GM23248 (cell line): ENCODE measurements at regions not wholly inside any gene's neighbourhood (a gene's known extent, or its start where the extent isn't known, plus 50 kb on each side); places are given as distances from the start of the nearest gene placed in this dataset.
A peak's percentile ranks its signal among the peaks of the same experiment; 100 is the strongest.

Source experiments
- DNase-seq: peaks from one replicate; pipeline ENCODE4 v3.0.0-alpha.2; 2015
- H2AFZ ChIP-seq: fragments of 200-600 bp; sonication (generic); 2 replicates; pipeline ENCODE4 v1.6.1; 2016; ENCODE audit warnings: antibody characterized with exemption
- H3F3A ChIP-seq: fragments of 200-600 bp; sonication (generic); 2 replicates; pipeline ENCODE4 v1.6.1; 2016; ENCODE audit warnings: mild to moderate bottlenecking, antibody characterized with exemption, mixed run types; ENCODE audit not compliant: insufficient read depth
- H3K27ac ChIP-seq: fragments of 200-600 bp; sonication (generic); 2 replicates; pipeline ENCODE4 v1.5.1; 2016; ENCODE audit warnings: mild to moderate bottlenecking
- H3K27me3 ChIP-seq: fragments of 200-600 bp; sonication (generic); replicated peaks from 2 replicates; pipeline ENCODE4 v1.6.1; 2016; ENCODE audit warnings: mild to moderate bottlenecking; ENCODE audit not compliant: insufficient read depth
- H3K36me3 ChIP-seq: fragments of 200-600 bp; sonication (generic); 2 replicates; pipeline ENCODE4 v1.6.1; 2016; ENCODE audit warnings: low read depth, mild to moderate bottlenecking
- H3K4me1 ChIP-seq: fragments of 200-600 bp; sonication (generic); 2 replicates; pipeline ENCODE4 v1.6.1; 2016; ENCODE audit warnings: mild to moderate bottlenecking; ENCODE audit not compliant: insufficient read depth
- H3K4me2 ChIP-seq: fragments of 200-600 bp; sonication (generic); one replicate; pipeline ENCODE4 v1.6.1; 2016; ENCODE audit warnings: mild to moderate bottlenecking; ENCODE audit not compliant: unreplicated experiment
- H3K4me3 ChIP-seq: fragments of 200-600 bp; sonication (generic); 2 replicates; pipeline ENCODE4 v1.5.1; 2016; ENCODE audit warnings: mild to moderate bottlenecking
- H3K79me2 ChIP-seq: fragments of 200-600 bp; sonication (generic); 2 replicates; pipeline ENCODE4 v1.6.1; 2016; ENCODE audit warnings: mild to moderate bottlenecking; ENCODE audit not compliant: insufficient read depth
- H3K9ac ChIP-seq: fragments of 200-600 bp; sonication (generic); 2 replicates; pipeline ENCODE4 v1.6.1; 2016; ENCODE audit warnings: mild to moderate bottlenecking
- H3K9me2 ChIP-seq: fragments of 200-600 bp; sonication (generic); 2 replicates; pipeline ENCODE4 v1.6.1; 2016; ENCODE audit warnings: mixed run types, mild to moderate bottlenecking, moderate library complexity; ENCODE audit not compliant: insufficient read depth
- H3K9me3 ChIP-seq: fragments of 200-600 bp; sonication (generic); one replicate; pipeline ENCODE4 v1.6.1; 2017; ENCODE audit warnings: low read depth
- H4K20me1 ChIP-seq: fragments of 200-600 bp; sonication (generic); 2 replicates; pipeline ENCODE4 v1.6.0; 2016; ENCODE audit not compliant: insufficient read depth
- EZH2 ChIP-seq: fragments of 200-600 bp; sonication (generic); IDR thresholded peaks from 2 replicates; pipeline ENCODE4 v1.6.1; 2018; ENCODE audit warnings: antibody characterized with exemption, mild to moderate bottlenecking; ENCODE audit not compliant: insufficient read depth, poor library complexity, severe bottlenecking
- EZH2phosphoT487 ChIP-seq: fragments of 200-600 bp; sonication (generic); IDR thresholded peaks from 2 replicates; pipeline ENCODE4 v1.6.1; 2018; ENCODE audit warnings: antibody characterized with exemption, moderate library complexity, mild to moderate bottlenecking, low read depth; ENCODE audit not compliant: insufficient read depth
- WGBS, 2 experiments: methylation state at CpG; one replicate each; pipeline ENCODE4 v1.1.6; 2015 to 2017; ENCODE audit warnings: low lambda C conversion rate in 2 of 2, low coverage in 1 of 2; ENCODE audit errors: missing lambda C conversion rate in 2 of 2; 5-methylcytosine and 5-hydroxymethylcytosine counted together
- in situ Hi-C: fragments of 300-500 bp; cut with MboI; formaldehyde crosslinking; loops from 2 replicates; pipeline ENCODE4 v1.15.0; 2020

DNA sequence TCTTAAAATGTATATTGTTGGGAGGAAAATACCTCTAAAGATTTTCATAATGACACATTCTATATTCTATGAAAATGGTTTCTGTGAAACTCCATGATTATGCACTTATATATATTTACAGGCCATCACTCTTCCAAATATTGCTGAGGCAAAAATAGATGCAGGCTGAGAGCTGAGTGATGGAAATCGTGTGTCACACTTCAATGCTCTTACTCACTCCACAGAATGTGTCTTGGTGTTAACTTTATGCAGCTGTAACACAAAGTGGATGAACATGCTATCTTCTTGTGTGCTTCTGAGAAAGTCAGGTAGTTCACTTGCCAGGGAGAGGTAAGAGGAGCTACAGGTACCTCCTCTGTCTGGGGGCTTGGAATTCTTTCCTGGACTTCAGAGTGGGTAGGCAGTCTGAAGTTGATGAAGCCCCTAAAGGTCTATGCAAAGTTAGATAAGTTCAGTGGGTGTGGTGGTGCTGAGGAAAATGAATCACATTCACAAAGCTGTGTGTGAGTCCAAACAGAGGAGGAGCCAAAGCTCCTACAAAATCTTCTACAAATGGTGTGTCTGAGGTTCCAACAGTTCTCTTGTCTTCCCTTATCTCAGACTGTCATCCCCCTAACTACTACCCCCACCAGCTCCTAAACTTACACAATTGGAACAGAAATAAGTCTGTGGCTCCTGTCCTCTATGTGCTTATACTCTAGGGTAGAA lies 74.2 kb upstream of the ST6GAL2 start:
- no peak overlapping the region for H2AFZ ChIP-seq
- no peaks in the 10 kb centered on the region for H3K79me2 ChIP-seq
- no peaks in the 10 kb centered on the region for H4K20me1 ChIP-seq
- H3K36me3 ChIP-seq = no peaks in the 10 kb centered on the region
- no peak for TF ChIP-seq EZH2
- TF ChIP-seq EZH2phosphoT487 = no peak
- H3K27ac ChIP-seq = no peak overlapping the region
- H3K9ac ChIP-seq = no peak overlapping the region
- H3K9me2 ChIP-seq = no peaks in the 10 kb centered on the region
- no peaks in the 10 kb centered on the region for H3K9me3 ChIP-seq
- H3K27me3 ChIP-seq = no peaks in the 10 kb centered on the region
- in situ Hi-C loops = no loop called here
- H3K4me2 ChIP-seq = no peak overlapping the region
- peaks cover 31% of the 10 kb centered on the region for H3K4me1 ChIP-seq
- DNase-seq = peak; percentile 71
- H3K4me3 ChIP-seq = no peak overlapping the region
- 13 to 17% methylated on average over 1 of the region's 1 CpG for WGBS, 2 experiments
- peaks cover 22% of the 10 kb centered on the region; the same call in 1 of the 2 replicates for H3F3A ChIP-seq

DNA sequence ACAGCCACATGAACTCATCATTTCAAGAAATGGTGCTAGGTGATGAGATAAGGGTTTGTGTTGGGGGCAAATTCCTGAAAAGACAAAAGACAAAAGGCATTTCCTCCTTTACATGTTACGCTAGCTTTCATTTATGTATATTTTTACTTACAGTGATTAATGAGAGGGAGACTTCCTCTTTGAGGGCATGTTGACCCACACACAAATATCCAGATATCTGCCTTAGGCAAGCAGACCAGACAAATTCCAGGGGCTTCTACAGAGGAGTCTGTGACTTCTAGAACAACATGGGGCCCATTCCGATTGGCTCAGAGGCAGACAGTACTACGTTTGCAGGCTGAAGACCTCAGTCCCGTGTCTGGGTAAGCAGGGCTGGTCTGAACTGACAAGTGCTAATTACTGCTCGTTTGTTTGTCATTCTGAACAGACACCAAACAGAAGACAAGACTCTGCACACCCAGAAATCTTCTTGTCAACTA lies 74.8 kb upstream of the ST6GAL2 start:
- Histone ChIP-seq H3K4me3 (no peak overlapping the region), H3K4me1 (peaks cover 34% of the 10 kb centered on the region), H3K27ac (no peak overlapping the region), H3K4me2 (no peak overlapping the region), H3K9ac (no peak overlapping the region), H2AFZ (no peak overlapping the region), H3K9me2 (no peaks in the 10 kb centered on the region), H3K27me3 (no peaks in the 10 kb centered on the region), H3K9me3 (no peaks in the 10 kb centered on the region), H3F3A (peaks cover 22% of the 10 kb centered on the region; the same call in 1 of the 2 replicates), H3K36me3 (no peaks in the 10 kb centered on the region), H3K79me2 (no peaks in the 10 kb centered on the region), H4K20me1 (no peaks in the 10 kb centered on the region)
- 59 to 62% methylated on average over 5 of the region's 5 CpGs for WGBS, 2 experiments
- TF ChIP-seq EZH2 (no peak), EZH2phosphoT487 (no peak)
- in situ Hi-C loops = no loop called here
- no peak for DNase-seq

DNA sequence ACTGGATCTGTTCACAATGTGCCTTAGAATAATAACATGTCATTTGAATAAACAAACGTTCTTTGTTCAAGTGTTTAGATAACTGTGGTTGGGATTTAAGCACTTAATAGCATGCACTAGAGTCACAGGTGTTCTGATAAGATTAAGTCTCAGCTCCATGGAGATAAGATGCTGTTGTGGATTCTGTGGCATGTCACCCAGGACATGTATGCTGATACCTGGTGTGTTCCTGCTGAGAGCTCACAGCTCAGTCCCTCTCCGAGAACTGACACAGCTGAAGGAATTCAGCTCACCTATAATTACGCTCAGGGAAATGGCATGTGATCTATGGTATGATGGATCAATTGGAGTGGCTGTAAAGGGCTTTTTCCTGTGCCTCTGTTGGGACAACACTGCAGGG lies 75.4 kb upstream of the ST6GAL2 start:
- H3F3A ChIP-seq = peaks cover 22% of the 10 kb centered on the region; the same call in 1 of the 2 replicates
- H3K27ac ChIP-seq = no peak overlapping the region
- H3K4me1 ChIP-seq = peaks cover 33% of the 10 kb centered on the region
- 45 to 63% methylated on average over 3 of the region's 3 CpGs for WGBS, 2 experiments
- no peaks in the 10 kb centered on the region for H3K9me3 ChIP-seq
- no peak for DNase-seq
- H3K4me2 ChIP-seq = no peak overlapping the region
- no peaks in the 10 kb centered on the region for H3K36me3 ChIP-seq
- H3K79me2 ChIP-seq = no peaks in the 10 kb centered on the region
- in situ Hi-C loops = no loop called here
- H3K4me3 ChIP-seq = no peak overlapping the region
- no peaks in the 10 kb centered on the region for H4K20me1 ChIP-seq
- no peak overlapping the region for H3K9ac ChIP-seq
- no peak overlapping the region for H2AFZ ChIP-seq
- no peaks in the 10 kb centered on the region for H3K9me2 ChIP-seq
- no peak for TF ChIP-seq EZH2
- TF ChIP-seq EZH2phosphoT487 = no peak
- no peaks in the 10 kb centered on the region for H3K27me3 ChIP-seq

DNA sequence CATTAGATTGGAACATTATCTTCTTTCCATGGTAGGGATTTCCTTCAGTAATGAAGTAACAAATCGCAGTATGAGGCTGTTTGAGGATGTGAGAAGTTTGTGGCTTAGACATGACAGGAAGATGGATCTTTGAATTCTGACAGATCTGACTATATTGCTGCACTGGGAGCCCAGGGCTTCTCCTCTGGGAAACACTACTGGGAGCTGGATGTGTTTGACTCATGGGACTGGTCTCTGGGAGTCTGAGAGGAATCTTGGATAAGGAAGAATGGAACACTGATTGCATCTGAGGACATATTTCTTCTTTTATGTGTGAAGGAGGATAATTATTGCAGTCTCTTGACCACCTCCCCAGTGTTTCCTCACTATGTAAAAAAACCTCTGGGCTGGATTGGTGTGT lies 77.2 kb upstream of the ST6GAL2 start:
- in situ Hi-C loops = no loop called here
- no peak overlapping the region for H3K9ac ChIP-seq
- H3K27ac ChIP-seq = no peak overlapping the region
- peak; percentile 21 for DNase-seq
- 10 to 11% methylated on average over 1 of the region's 1 CpG for WGBS, 2 experiments
- peaks cover 22% of the 10 kb centered on the region; the same call in 1 of the 2 replicates for H3F3A ChIP-seq
- H3K4me2 ChIP-seq = no peak overlapping the region
- H3K9me2 ChIP-seq = no peaks in the 10 kb centered on the region
- peaks cover 22% of the 10 kb centered on the region for H3K4me1 ChIP-seq
- H4K20me1 ChIP-seq = no peaks in the 10 kb centered on the region
- no peaks in the 10 kb centered on the region for H3K79me2 ChIP-seq
- H3K4me3 ChIP-seq = no peak overlapping the region
- no peaks in the 10 kb centered on the region for H3K9me3 ChIP-seq
- no peaks in the 10 kb centered on the region for H3K27me3 ChIP-seq
- no peaks in the 10 kb centered on the region for H3K36me3 ChIP-seq
- H2AFZ ChIP-seq = no peak overlapping the region
- TF ChIP-seq EZH2phosphoT487 (no peak), EZH2 (no peak)
